HepG2 (cell line): ENCODE measurements at regions not wholly inside any gene's neighbourhood (a gene's known extent, or its start where the extent isn't known, plus 50 kb on each side); places are given as distances from the start of the nearest gene placed in this dataset.

Experiments used
- ATAC-seq: fragments of 200-7000 bp; cut with Tn5 transposase; 3 replicates; pipeline ENCODE4 v1.9.1; 2020; ENCODE audit warnings: mild to moderate bottlenecking, moderate library complexity
- BruUV-seq: library from RNA; stranded (reverse); fragments of 400-500 nt; replicated peaks from 2 replicates; lab custom pipeline; 2021; lab: Mats Ljungman, UMichigan
- CTCF ChIA-PET: fragments of 300-600 bp; formaldehyde crosslinking; extraction: SDS; loops from one replicate; lab custom pipeline; 2021; ENCODE audit warnings: low total read pairs, inconsistent platforms, low intra/inter-chr PET ratio; lab: Yijun Ruan, JAX
- POLR2A ChIA-PET: fragments of 350-600 bp; sonication (Branson Sonifier 250); formaldehyde crosslinking; loops from one replicate; lab custom pipeline; 2020; ENCODE audit warnings: antibody characterized with exemption, inconsistent platforms; lab: Yijun Ruan, JAX
- DNase-seq: peaks from one replicate; pipeline ENCODE4 v3.0.0-alpha.2; 2015; ENCODE audit warnings: low spot score
- FAIRE-seq: peaks from 3 replicates; lab custom pipeline; 2011; peaks lifted over from hg19 to GRCh38; lab: Jason Lieb, UNC
- H2AFZ ChIP-seq: one replicate; pipeline ENCODE4 v1.6.1; 2011; ENCODE audit warnings: low read length, inconsistent platforms
- H3K27ac ChIP-seq: fragments of 300-600 bp; 3 replicates; pipeline ENCODE4 v1.8.0; 2011; ENCODE audit warnings: mixed run types, mild to moderate bottlenecking, mixed read lengths, low read length, inconsistent platforms; ENCODE audit not compliant: insufficient read depth; ENCODE audit errors: extremely low read length
- H3K27me3 ChIP-seq, 2 experiments: fragments of 200-600 bp in 1 of 2; 2 replicates in 1 of 2; 3 replicates in 1 of 2; pipeline versions ENCODE4 v1.6.0 to v1.8.0; 2011; ENCODE audit warnings: low read length in 2 of 2, mild to moderate bottlenecking in 2 of 2, moderate library complexity in 2 of 2, inconsistent platforms in 1 of 2; ENCODE audit not compliant: insufficient read depth in 2 of 2, control insufficient read depth in 1 of 2
- H3K36me3 ChIP-seq, 2 experiments: fragments of 200-600 bp in 1 of 2; replicated peaks in 1 of 2; 2 replicates in 1 of 2; 3 replicates in 1 of 2; pipeline versions ENCODE4 v1.5.1 to v1.8.0; 2011; ENCODE audit warnings: low read length in 2 of 2, inconsistent platforms in 1 of 2; ENCODE audit not compliant: insufficient read depth in 2 of 2, control insufficient read depth in 1 of 2
- H3K4me1 ChIP-seq: 2 replicates; pipeline ENCODE4 v1.5.1; 2012; ENCODE audit warnings: low read length, inconsistent platforms; ENCODE audit not compliant: insufficient read depth
- H3K4me2 ChIP-seq: 2 replicates; pipeline ENCODE4 v1.6.0; 2011; ENCODE audit warnings: low read depth, low read length, inconsistent platforms
- H3K4me3 ChIP-seq, 3 experiments: fragments of 200-600 bp in 1 of 3; sonication (generic), shearing (Covaris generic) in 1 of 3; replicated peaks in 1 of 3; 2 replicates each; pipeline ENCODE4 v1.5.1; 2011 to 2016; ENCODE audit warnings: low read length in 3 of 3, inconsistent platforms in 2 of 3, low read depth in 2 of 3, mild to moderate bottlenecking in 2 of 3, control low read depth in 1 of 3, mixed read lengths in 1 of 3; ENCODE audit not compliant: insufficient read depth in 1 of 3
- H3K79me2 ChIP-seq: one replicate; pipeline ENCODE4 v1.6.1; 2011; ENCODE audit warnings: low read length, inconsistent platforms; ENCODE audit not compliant: insufficient read depth
- H3K9ac ChIP-seq: 2 replicates; pipeline ENCODE4 v1.6.0; 2011; ENCODE audit warnings: mild to moderate bottlenecking, low read depth, low read length, inconsistent platforms; ENCODE audit not compliant: insufficient read depth
- H3K9me3 ChIP-seq: 2 replicates; pipeline ENCODE4 v1.5.1; 2012; ENCODE audit warnings: mild to moderate bottlenecking, low read length
- H4K20me1 ChIP-seq: 2 replicates; pipeline ENCODE4 v1.6.0; 2011; ENCODE audit warnings: inconsistent platforms, mild to moderate bottlenecking, low read length, moderate library complexity; ENCODE audit not compliant: insufficient read depth
- ETV5 ChIP-seq: IDR thresholded peaks from 2 replicates; pipeline ENCODE4 v1.6.1; 2018; ENCODE audit warnings: missing biosample characterization, missing genetic modification reagents, inconsistent platforms, borderline replicate concordance
- ETV6 ChIP-seq: sonication (generic); formaldehyde crosslinking; conservative IDR thresholded peaks from 2 replicates; pipeline ENCODE4 v1.4.0; 2020; ENCODE audit warnings: missing genetic modification reagents
- REXO4 ChIP-seq: sonication (generic); formaldehyde crosslinking; IDR thresholded peaks from 2 replicates; pipeline ENCODE4 v1.8.0; 2022; ENCODE audit warnings: missing genetic modification reagents, mild to moderate bottlenecking, borderline replicate concordance
- SMC3 ChIP-seq: IDR thresholded peaks from 2 replicates; pipeline ENCODE4 v1.6.1; 2011; ENCODE audit warnings: low read length, improper control_type of control experiment
- STAG1 ChIP-seq: sonication (generic); formaldehyde crosslinking; IDR thresholded peaks from 2 replicates; pipeline ENCODE4 v1.4.0; 2020; ENCODE audit warnings: missing genetic modification reagents
- TSC22D2 ChIP-seq: sonication (generic); formaldehyde crosslinking; IDR thresholded peaks from 2 replicates; pipeline ENCODE4 v1.5.1; 2020; ENCODE audit warnings: missing genetic modification reagents, mild to moderate bottlenecking, borderline replicate concordance
- ZNF317 ChIP-seq: sonication (generic); formaldehyde crosslinking; IDR thresholded peaks from 2 replicates; pipeline ENCODE4 v1.5.0; 2020; ENCODE audit warnings: mild to moderate bottlenecking, missing genetic modification reagents
- ZNF772 ChIP-seq: sonication (generic); formaldehyde crosslinking; IDR thresholded peaks from 2 replicates; pipeline ENCODE4 v1.5.0; 2020; ENCODE audit warnings: mild to moderate bottlenecking, missing genetic modification reagents
- WGBS: methylation state at CpG from one replicate; pipeline ENCODE4 v1.1.6; 2017; ENCODE audit warnings: low lambda C conversion rate; 5-methylcytosine and 5-hydroxymethylcytosine counted together
- in situ Hi-C: cut with HindIII; loops from 2 replicates; pipeline ENCODE4 v1.10.0; 2017; ENCODE audit warnings: low pct_unique_long_range_greater_than_20kb; ENCODE audit not compliant: extremely low pct_ligation_motif_present
- intact Hi-C: fragments of 100-400 bp; cut with micrococcal nuclease; formaldehyde crosslinking; loops from one replicate; pipeline ENCODE4 v1.10.0; 2022; ENCODE audit not compliant: unreplicated experiment
- TF ChIP-seq, protein P1 (sequence below): sonication (generic); formaldehyde crosslinking; IDR thresholded peaks from 2 replicates; pipeline ENCODE4 v1.5.0; 2020; ENCODE audit warnings: mild to moderate bottlenecking, missing genetic modification reagents
- TF ChIP-seq, protein P2 (sequence below): sonication (generic); formaldehyde crosslinking; IDR thresholded peaks from 2 replicates; pipeline ENCODE4 v1.5.1; 2020; ENCODE audit warnings: mild to moderate bottlenecking, missing genetic modification reagents, moderate library complexity
- TF ChIP-seq, protein P3 (sequence below): sonication (generic); formaldehyde crosslinking; IDR thresholded peaks from 2 replicates; pipeline ENCODE4 v1.4.0; 2020; ENCODE audit warnings: missing genetic modification reagents
- TF ChIP-seq, protein P4 (sequence below): sonication (generic); formaldehyde crosslinking; IDR thresholded peaks from 2 replicates; pipeline ENCODE4 v1.5.0; 2020; ENCODE audit warnings: mild to moderate bottlenecking, missing genetic modification reagents, moderate library complexity

DNA sequence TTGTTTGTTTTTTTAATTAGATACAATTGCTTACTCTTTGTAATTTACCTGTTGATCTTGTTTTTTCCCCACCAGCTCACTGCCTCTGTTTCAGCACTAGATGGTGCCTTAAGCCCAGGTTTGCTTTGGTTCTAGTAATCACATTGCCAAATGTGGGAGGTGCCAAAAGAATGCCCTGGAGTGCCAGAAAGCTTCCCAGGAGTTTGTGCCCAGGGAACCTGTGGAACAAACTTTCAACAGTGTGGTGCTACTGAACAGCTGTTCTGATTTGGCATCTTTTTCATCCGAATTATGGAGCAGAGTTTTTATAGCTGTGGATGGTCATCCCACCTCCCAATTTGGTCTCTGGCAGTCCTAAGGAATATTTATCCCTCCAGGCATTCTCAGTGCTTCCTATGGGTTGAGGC lies 1000.7 kb downstream of the STIM2 start:
- in situ Hi-C loops: no loop called here
- ATAC-seq: peak; percentile 60; the same call in 2 of the 3 replicates
- no peak overlapping the region for H3K4me3 ChIP-seq
- intact Hi-C loops: no loop called here
- no peaks in the 10 kb centered on the region for H3K27me3 ChIP-seq
- H3K4me2 ChIP-seq: no peak overlapping the region
- H4K20me1 ChIP-seq: no peaks in the 10 kb centered on the region
- no peaks in the 10 kb centered on the region for H3K9me3 ChIP-seq
- H3K9ac ChIP-seq: no peak overlapping the region
- CTCF ChIA-PET: no interaction called here
- peak; percentile 25 for DNase-seq
- H3K27ac ChIP-seq: no peak overlapping the region
- TF ChIP-seq SMC3 (peak; percentile 45), REXO4 (CRISPR knock-in tag) (no peak), TSC22D2 (CRISPR knock-in tag) (no peak), ETV5 (CRISPR knock-in tag) (no peak), ZNF317 (CRISPR knock-in tag) (no peak), STAG1 (CRISPR knock-in tag) (peak; percentile 71), ETV6 (CRISPR knock-in tag) (no peak), ZNF772 (CRISPR knock-in tag) (no peak)
- TF ChIP-seq, protein P1, sequence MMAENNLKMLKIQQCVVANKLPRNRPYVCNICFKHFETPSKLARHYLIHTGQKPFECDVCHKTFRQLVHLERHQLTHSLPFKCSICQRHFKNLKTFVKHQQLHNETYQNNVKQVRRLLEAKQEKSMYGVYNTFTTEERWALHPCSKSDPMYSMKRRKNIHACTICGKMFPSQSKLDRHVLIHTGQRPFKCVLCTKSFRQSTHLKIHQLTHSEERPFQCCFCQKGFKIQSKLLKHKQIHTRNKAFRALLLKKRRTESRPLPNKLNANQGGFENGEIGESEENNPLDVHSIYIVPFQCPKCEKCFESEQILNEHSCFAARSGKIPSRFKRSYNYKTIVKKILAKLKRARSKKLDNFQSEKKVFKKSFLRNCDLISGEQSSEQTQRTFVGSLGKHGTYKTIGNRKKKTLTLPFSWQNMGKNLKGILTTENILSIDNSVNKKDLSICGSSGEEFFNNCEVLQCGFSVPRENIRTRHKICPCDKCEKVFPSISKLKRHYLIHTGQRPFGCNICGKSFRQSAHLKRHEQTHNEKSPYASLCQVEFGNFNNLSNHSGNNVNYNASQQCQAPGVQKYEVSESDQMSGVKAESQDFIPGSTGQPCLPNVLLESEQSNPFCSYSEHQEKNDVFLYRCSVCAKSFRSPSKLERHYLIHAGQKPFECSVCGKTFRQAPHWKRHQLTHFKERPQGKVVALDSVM (CRISPR knock-in tag): no peak
- TF ChIP-seq, protein P2, sequence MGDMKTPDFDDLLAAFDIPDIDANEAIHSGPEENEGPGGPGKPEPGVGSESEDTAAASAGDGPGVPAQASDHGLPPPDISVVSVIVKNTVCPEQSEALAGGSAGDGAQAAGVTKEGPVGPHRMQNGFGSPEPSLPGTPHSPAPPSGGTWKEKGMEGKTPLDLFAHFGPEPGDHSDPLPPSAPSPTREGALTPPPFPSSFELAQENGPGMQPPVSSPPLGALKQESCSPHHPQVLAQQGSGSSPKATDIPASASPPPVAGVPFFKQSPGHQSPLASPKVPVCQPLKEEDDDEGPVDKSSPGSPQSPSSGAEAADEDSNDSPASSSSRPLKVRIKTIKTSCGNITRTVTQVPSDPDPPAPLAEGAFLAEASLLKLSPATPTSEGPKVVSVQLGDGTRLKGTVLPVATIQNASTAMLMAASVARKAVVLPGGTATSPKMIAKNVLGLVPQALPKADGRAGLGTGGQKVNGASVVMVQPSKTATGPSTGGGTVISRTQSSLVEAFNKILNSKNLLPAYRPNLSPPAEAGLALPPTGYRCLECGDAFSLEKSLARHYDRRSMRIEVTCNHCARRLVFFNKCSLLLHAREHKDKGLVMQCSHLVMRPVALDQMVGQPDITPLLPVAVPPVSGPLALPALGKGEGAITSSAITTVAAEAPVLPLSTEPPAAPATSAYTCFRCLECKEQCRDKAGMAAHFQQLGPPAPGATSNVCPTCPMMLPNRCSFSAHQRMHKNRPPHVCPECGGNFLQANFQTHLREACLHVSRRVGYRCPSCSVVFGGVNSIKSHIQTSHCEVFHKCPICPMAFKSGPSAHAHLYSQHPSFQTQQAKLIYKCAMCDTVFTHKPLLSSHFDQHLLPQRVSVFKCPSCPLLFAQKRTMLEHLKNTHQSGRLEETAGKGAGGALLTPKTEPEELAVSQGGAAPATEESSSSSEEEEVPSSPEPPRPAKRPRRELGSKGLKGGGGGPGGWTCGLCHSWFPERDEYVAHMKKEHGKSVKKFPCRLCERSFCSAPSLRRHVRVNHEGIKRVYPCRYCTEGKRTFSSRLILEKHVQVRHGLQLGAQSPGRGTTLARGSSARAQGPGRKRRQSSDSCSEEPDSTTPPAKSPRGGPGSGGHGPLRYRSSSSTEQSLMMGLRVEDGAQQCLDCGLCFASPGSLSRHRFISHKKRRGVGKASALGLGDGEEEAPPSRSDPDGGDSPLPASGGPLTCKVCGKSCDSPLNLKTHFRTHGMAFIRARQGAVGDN: no peak
- TF ChIP-seq, protein P3, sequence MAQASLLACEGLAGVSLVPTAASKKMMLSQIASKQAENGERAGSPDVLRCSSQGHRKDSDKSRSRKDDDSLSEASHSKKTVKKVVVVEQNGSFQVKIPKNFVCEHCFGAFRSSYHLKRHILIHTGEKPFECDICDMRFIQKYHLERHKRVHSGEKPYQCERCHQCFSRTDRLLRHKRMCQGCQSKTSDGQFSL (CRISPR knock-in tag): no peak
- TF ChIP-seq, protein P4, sequence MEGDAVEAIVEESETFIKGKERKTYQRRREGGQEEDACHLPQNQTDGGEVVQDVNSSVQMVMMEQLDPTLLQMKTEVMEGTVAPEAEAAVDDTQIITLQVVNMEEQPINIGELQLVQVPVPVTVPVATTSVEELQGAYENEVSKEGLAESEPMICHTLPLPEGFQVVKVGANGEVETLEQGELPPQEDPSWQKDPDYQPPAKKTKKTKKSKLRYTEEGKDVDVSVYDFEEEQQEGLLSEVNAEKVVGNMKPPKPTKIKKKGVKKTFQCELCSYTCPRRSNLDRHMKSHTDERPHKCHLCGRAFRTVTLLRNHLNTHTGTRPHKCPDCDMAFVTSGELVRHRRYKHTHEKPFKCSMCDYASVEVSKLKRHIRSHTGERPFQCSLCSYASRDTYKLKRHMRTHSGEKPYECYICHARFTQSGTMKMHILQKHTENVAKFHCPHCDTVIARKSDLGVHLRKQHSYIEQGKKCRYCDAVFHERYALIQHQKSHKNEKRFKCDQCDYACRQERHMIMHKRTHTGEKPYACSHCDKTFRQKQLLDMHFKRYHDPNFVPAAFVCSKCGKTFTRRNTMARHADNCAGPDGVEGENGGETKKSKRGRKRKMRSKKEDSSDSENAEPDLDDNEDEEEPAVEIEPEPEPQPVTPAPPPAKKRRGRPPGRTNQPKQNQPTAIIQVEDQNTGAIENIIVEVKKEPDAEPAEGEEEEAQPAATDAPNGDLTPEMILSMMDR: peak; percentile 49
- POLR2A ChIA-PET: no interaction called here
- no peaks in the 10 kb centered on the region for H3K36me3 ChIP-seq
- no peak overlapping the region for H2AFZ ChIP-seq
- WGBS: 0% methylated on average over 1 of the region's 1 CpG
- no TSS peak for BruUV-seq
- peak; percentile 23 for FAIRE-seq
- no peaks in the 10 kb centered on the region for H3K79me2 ChIP-seq
- no peaks in the 10 kb centered on the region for H3K4me1 ChIP-seq
